CD14-positive monocyte (primary cell): ENCODE measurements at regions not wholly inside any gene's neighbourhood (a gene's known extent, or its start where the extent isn't known, plus 50 kb on each side); places are given as distances from the start of the nearest gene placed in this dataset.

ENCODE experiments used
- DNase-seq, 3 donors: peaks; one replicate each; pipeline ENCODE4 v3.0.0-alpha.2; 2011 to 2022
- H2AFZ ChIP-seq: 2 replicates; pipeline ENCODE4 v1.6.0; 2012; ENCODE audit warnings: mild to moderate bottlenecking, low read depth, low read length, inconsistent platforms; ENCODE audit not compliant: insufficient read depth, poor library complexity, severe bottlenecking
- H3K27ac ChIP-seq, 2 donors: 1 replicate in 1 of 2; 2 replicates in 1 of 2; pipeline ENCODE4 v1.5.1; 2012 to 2013; ENCODE audit warnings: low read length in 2 of 2, control low read depth in 1 of 2, inconsistent platforms in 1 of 2, low read depth in 1 of 2, mild to moderate bottlenecking in 1 of 2
- H3K27me3 ChIP-seq, 2 donors: one replicate each; pipeline versions ENCODE4 v1.6.0 to v1.6.1; 2011 to 2013; ENCODE audit warnings: low read length in 2 of 2; ENCODE audit not compliant: control insufficient read depth in 2 of 2, insufficient read depth in 2 of 2
- H3K36me3 ChIP-seq, 2 donors: replicated peaks in 1 of 2; 1 replicate in 1 of 2; 2 replicates in 1 of 2; pipeline versions ENCODE4 v1.5.1 to v1.6.1; 2012 to 2013; ENCODE audit warnings: low read length in 2 of 2, control low read depth in 1 of 2, inconsistent platforms in 1 of 2, mild to moderate bottlenecking in 1 of 2; ENCODE audit not compliant: insufficient read depth in 2 of 2, control insufficient read depth in 1 of 2
- H3K4me1 ChIP-seq, 2 donors: 1 replicate in 1 of 2; 2 replicates in 1 of 2; pipeline versions ENCODE4 v1.5.1 to v1.6.1; 2012 to 2013; ENCODE audit warnings: low read length in 2 of 2, control low read depth in 1 of 2, inconsistent platforms in 1 of 2, mild to moderate bottlenecking in 1 of 2, moderate library complexity in 1 of 2; ENCODE audit not compliant: insufficient read depth in 2 of 2, control insufficient read depth in 1 of 2
- H3K4me2 ChIP-seq: replicated peaks from 2 replicates; pipeline ENCODE3; 2012; ENCODE audit warnings: low read length, moderate library complexity, mild to moderate bottlenecking; ENCODE audit not compliant: poor library complexity, severe bottlenecking; ENCODE audit errors: extremely low read depth
- H3K4me3 ChIP-seq, 3 experiments: fragments of 200-600 bp in 1 of 3; sonication (generic) in 1 of 3; replicated peaks in 1 of 3; 1 replicate in 2 of 3; 2 replicates in 1 of 3; pipeline ENCODE4 v1.5.1; 2011 to 2013; ENCODE audit warnings: low read length in 3 of 3, mild to moderate bottlenecking in 3 of 3, control low read depth in 2 of 3, low read depth in 2 of 3, inconsistent platforms in 1 of 3, moderate library complexity in 1 of 3
- H3K79me2 ChIP-seq: 2 replicates; pipeline ENCODE4 v1.6.0; 2012; ENCODE audit warnings: mild to moderate bottlenecking, control low read depth, inconsistent platforms, low read length, moderate library complexity; ENCODE audit not compliant: insufficient read depth
- H3K9ac ChIP-seq: 2 replicates; pipeline ENCODE4 v1.6.0; 2017; ENCODE audit warnings: low read length, mild to moderate bottlenecking; ENCODE audit not compliant: insufficient read depth, poor library complexity, severe bottlenecking
- H3K9me3 ChIP-seq, 2 donors: replicated peaks in 1 of 2; 1 replicate in 1 of 2; 2 replicates in 1 of 2; pipeline versions ENCODE4 v1.5.1 to v1.6.1; 2012 to 2013; ENCODE audit warnings: low read length in 2 of 2, control low read depth in 1 of 2; ENCODE audit not compliant: control insufficient read depth in 1 of 2, insufficient read depth in 1 of 2
- H4K20me1 ChIP-seq: 2 replicates; pipeline ENCODE4 v1.6.0; 2012; ENCODE audit warnings: mild to moderate bottlenecking, low read length, control low read depth, moderate library complexity; ENCODE audit not compliant: insufficient read depth
- H3K27ac Mint-ChIP-seq, 7 donors: one replicate each; pipeline ENCODE4 v1.8.0; 2020; ENCODE audit warnings: mild to moderate bottlenecking in 7 of 7, mixed read lengths in 7 of 7, moderate library complexity in 6 of 7, inconsistent platforms in 2 of 7
- H3K27me3 Mint-ChIP-seq, 3 donors: one replicate each; pipeline ENCODE4 v1.8.0; 2021 to 2022; ENCODE audit warnings: low read depth in 3 of 3, mild to moderate bottlenecking in 3 of 3, mixed read lengths in 3 of 3, moderate library complexity in 3 of 3, inconsistent platforms in 1 of 3
- H3K36me3 Mint-ChIP-seq, 2 donors: one replicate each; pipeline ENCODE4 v1.8.0; 2020; ENCODE audit warnings: mixed read lengths in 2 of 2, inconsistent platforms in 1 of 2, mild to moderate bottlenecking in 1 of 2
- H3K4me1 Mint-ChIP-seq: one replicate; pipeline ENCODE4 v1.8.0; 2020; ENCODE audit warnings: mild to moderate bottlenecking, mixed read lengths
- H3K4me3 Mint-ChIP-seq, 2 donors: one replicate each; pipeline ENCODE4 v1.8.0; 2020; ENCODE audit warnings: mild to moderate bottlenecking in 2 of 2, mixed read lengths in 2 of 2, moderate library complexity in 1 of 2
- H3K9me3 Mint-ChIP-seq, 7 donors: one replicate each; pipeline ENCODE4 v1.8.0; 2020 to 2022; ENCODE audit warnings: mixed read lengths in 7 of 7, mild to moderate bottlenecking in 6 of 7, moderate library complexity in 6 of 7, inconsistent platforms in 2 of 7
- CTCF ChIP-seq: fragments of 200-600 bp; IDR thresholded peaks from one replicate; pipeline ENCODE4 v1.8.0; 2022; ENCODE audit warnings: antibody characterized with exemption, mild to moderate bottlenecking
- WGBS: methylation state at CpG from one replicate; pipeline ENCODE4 v1.1.5; 2013; ENCODE audit warnings: missing lambda C conversion rate; ENCODE audit not compliant: insufficient coverage; 5-methylcytosine and 5-hydroxymethylcytosine counted together
- intact Hi-C, 2 donors: fragments of 100-400 bp; cut with micrococcal nuclease; formaldehyde crosslinking; loops; one replicate each; pipeline versions ENCODE4 v1.15.0 to v1.15.1; 2023

GRCh38 chr22:49021926-49022815, 805.5 kb downstream of the BRD1 start:
- Histone ChIP-seq H3K4me2 (no peak overlapping the region), H3K4me3 (no peak overlapping the region), H3K36me3 (no peaks in the 10 kb centered on the region), H2AFZ (no peak overlapping the region), H3K79me2 (no peaks in the 10 kb centered on the region), H3K27me3 (no peaks in the 10 kb centered on the region), H3K27ac (no peak overlapping the region), H3K9me3 (no peaks in the 10 kb centered on the region), H3K4me1 (no peaks in the 10 kb centered on the region), H3K9ac (no peak overlapping the region), H4K20me1 (no peaks in the 10 kb centered on the region)
- H3K27ac Mint-ChIP-seq = peak overlapping the region in 1 of 7 donors; percentile 52
- 81% methylated on average over 22 of the region's 23 CpGs for WGBS
- H3K4me3 Mint-ChIP-seq = no peak overlapping the region
- H3K27me3 Mint-ChIP-seq = peaks cover 3 to 9% (median 8%) of the 10 kb centered on the region in 3 donors
- H3K4me1 Mint-ChIP-seq = no peaks in the 10 kb centered on the region
- intact Hi-C loops = no loop called here
- no peak for TF ChIP-seq CTCF
- no peaks in the 10 kb centered on the region for H3K36me3 Mint-ChIP-seq
- DNase-seq = no peak
- no peaks in the 10 kb centered on the region for H3K9me3 Mint-ChIP-seq

- Mint-ChIP-seq H3K27ac (no peak overlapping the region), H3K9me3 (no peaks in the 10 kb centered on the region), H3K36me3 (no peaks in the 10 kb centered on the region), H3K4me1 (no peaks in the 10 kb centered on the region), H3K4me3 (no peak overlapping the region), H3K27me3 (peaks cover 3 to 8% (median 6%) of the 10 kb centered on the region in 3 donors)
- Histone ChIP-seq H3K9me3 (no peaks in the 10 kb centered on the region), H3K4me3 (no peak overlapping the region), H3K27ac (no peak overlapping the region), H3K27me3 (no peaks in the 10 kb centered on the region), H3K36me3 (no peaks in the 10 kb centered on the region), H3K79me2 (no peaks in the 10 kb centered on the region), H3K9ac (no peak overlapping the region), H3K4me2 (no peak overlapping the region), H2AFZ (no peak overlapping the region), H4K20me1 (no peaks in the 10 kb centered on the region), H3K4me1 (no peaks in the 10 kb centered on the region)
- intact Hi-C loops = no loop called here
- TF ChIP-seq CTCF = no peak
- DNase-seq = no peak
- WGBS = 91% methylated on average over 22 of the region's 27 CpGs
Measured at GRCh38 chr22:49021131-49021925, 806.3 kb downstream of the BRD1 start.
